CD4-positive, alpha-beta T cell treated with Interferon alpha-2 for 1 hour (primary cell): ENCODE measurements at regions not wholly inside any gene's neighbourhood (a gene's known extent, or its start where the extent isn't known, plus 50 kb on each side); places are given as distances from the start of the nearest gene placed in this dataset.

Source experiments
- DNase-seq, 2 donors: peaks; one replicate each; pipeline ENCODE4 v3.0.0-alpha.2; 2020 to 2022

GRCh38 chr2:105150231-105150630 lies 91.3 kb upstream of the GPR45 start:
- DNase-seq: no peak

GRCh38 chr2:105154119-105154818 lies 87.3 kb upstream of the GPR45 start:
- DNase-seq: no peak

- no peak for DNase-seq
Measured at GRCh38 chr2:105156166-105156565, 85.4 kb upstream of the GPR45 start.

- no peak for DNase-seq
Measured at GRCh38 chr2:105158002-105158401, 83.5 kb upstream of the GPR45 start.

- DNase-seq: no peak
Measured at GRCh38 chr2:105166688-105167087, 74.9 kb upstream of the GPR45 start.

- no peak for DNase-seq
Measured at GRCh38 chr2:105168543-105168942, 73.0 kb upstream of the GPR45 start.

GRCh38 chr2:105175231-105175630 lies 66.3 kb upstream of the GPR45 start:
- peak in 1 of 2 donors; percentile 13 for DNase-seq

GRCh38 chr2:105176429-105176828 lies 65.1 kb upstream of the GPR45 start:
- DNase-seq: no peak

- no peak for DNase-seq
Measured at GRCh38 chr2:105177008-105177407, 64.5 kb upstream of the GPR45 start.

- DNase-seq: no peak
Measured at GRCh38 chr2:105177536-105178254, 63.8 kb upstream of the GPR45 start.

GRCh38 chr2:105179469-105180372 lies 61.8 kb upstream of the GPR45 start:
- DNase-seq: peak; percentile 2 to 4

- no peak for DNase-seq
Measured at GRCh38 chr2:105180491-105180972, 61.0 kb upstream of the GPR45 start.

- DNase-seq: no peak
Measured at GRCh38 chr2:105181282-105181681, 60.3 kb upstream of the GPR45 start.

- DNase-seq: no peak
Measured at GRCh38 chr2:105183555-105184323, 57.8 kb upstream of the GPR45 start.

- no peak for DNase-seq
Measured at GRCh38 chr2:105184420-105184819, 57.1 kb upstream of the GPR45 start.

- DNase-seq: no peak
Measured at GRCh38 chr2:105186967-105187498, 54.5 kb upstream of the GPR45 start.

- no peak for DNase-seq
Measured at GRCh38 chr2:105187531-105187930, 54.0 kb upstream of the GPR45 start.

GRCh38 chr2:105188343-105188742 lies 53.2 kb upstream of the GPR45 start:
- no peak for DNase-seq
